Caki2 (cell line): ENCODE measurements at regions not wholly inside any gene's neighbourhood (a gene's known extent, or its start where the extent isn't known, plus 50 kb on each side); places are given as distances from the start of the nearest gene placed in this dataset.

Source experiments
- DNase-seq: peaks from one replicate; pipeline ENCODE4 v3.0.0-alpha.2; 2015; ENCODE audit warnings: low read depth
- in situ Hi-C: cut with HindIII; loops from 2 replicates; pipeline ENCODE4 v1.10.0; 2016; ENCODE audit warnings: low sequenced_read_pairs, low pct_unique_long_range_greater_than_20kb, mixed read lengths

DNA sequence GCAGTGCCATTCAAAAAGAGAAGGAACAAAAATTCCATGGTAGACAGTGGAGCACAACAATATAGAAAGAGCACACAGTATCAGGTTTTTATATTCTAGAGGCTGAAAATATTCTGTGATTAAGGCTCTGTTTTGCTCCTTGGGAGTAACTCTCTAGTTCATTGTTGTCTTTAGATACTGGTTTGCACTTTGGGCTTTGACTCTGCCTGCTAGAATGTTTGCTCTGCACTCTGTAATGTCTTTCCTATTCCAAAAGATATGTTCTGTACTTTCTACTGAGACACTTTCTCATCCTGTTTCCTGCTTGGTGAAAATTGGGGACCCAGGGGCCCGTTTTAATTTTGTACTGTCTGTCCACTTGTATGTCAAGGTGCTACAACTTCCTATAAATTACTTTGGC, 564.7 kb downstream of the BMP2 start:
- in situ Hi-C loops: no loop called here
- DNase-seq: no peak

DNA sequence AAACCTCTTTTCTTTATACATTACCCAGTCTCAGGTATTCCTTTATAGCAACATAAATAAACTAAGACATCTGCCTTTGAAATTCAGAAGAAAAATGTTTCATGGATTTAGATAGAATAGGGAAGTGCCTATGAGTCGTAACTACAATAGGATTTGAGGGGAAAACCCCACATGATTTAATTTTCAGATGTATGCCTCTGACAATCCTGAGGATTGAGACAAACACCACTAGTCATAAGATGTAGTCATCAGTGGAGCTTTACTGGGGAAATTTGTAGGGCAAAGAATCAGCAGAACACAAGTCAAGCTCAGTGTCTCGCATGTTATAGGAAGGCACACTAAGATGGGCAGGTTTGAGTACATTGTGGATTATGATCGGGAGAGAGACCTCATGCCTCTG, 566.4 kb downstream of the BMP2 start:
- in situ Hi-C loops: no loop called here
- no peak for DNase-seq

DNA sequence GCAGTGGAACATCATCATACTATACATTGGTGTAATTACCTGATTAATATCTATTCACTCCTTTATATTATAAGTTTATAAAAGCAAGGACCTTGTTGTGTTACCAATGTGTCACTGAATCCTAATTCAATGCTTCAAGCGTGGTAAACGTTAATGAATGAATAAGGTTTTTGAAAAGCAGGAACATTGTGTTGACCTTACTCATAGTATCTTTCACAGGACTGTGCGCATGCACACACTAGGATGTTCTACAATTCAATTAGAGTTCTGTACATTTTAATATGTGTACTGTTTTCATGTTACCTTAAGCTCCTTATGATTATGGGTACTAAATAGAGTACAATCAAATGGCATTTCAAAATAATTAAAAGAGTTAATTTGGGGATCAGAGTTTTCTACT, 578.5 kb downstream of the BMP2 start:
- in situ Hi-C loops: no loop called here
- DNase-seq: no peak

DNA sequence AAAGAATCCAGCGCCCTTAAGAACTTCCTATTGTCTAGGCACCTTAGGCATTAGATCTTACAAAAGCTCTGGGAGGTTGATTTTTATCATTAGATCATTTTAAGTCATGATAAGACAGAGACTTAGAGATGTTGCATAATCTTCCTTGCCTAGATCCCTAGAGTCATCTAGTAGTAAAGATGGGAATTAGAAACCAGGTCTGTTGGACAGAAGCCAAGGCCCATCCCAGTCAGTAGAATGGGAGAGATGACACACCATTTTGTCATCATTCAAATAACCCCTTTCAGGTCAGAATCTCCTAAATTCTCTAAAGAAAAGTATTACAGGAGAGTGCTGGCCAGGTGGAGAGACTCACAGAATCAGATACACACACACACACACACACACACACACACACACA, 579.1 kb downstream of the BMP2 start:
- DNase-seq: no peak
- in situ Hi-C loops: no loop called here

DNA sequence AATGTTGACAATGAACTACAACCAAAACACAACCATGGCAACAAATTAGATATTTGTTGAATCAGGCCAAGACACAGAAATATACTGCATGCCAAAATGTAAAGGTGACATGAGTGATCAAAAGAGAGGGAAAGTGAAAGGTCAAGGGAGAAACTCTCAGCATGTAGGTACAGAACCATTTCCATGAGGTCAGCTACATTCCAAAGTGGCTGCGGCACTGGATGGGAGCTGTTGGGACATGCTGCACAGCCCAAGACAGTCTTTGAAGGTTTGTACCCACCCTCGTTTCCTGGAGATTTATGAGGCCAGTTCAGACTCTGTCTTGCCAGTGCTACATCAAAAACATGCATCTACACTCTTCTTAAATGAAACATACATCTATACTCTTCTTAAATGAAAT, 579.9 kb downstream of the BMP2 start:
- in situ Hi-C loops: no loop called here
- no peak for DNase-seq

DNA sequence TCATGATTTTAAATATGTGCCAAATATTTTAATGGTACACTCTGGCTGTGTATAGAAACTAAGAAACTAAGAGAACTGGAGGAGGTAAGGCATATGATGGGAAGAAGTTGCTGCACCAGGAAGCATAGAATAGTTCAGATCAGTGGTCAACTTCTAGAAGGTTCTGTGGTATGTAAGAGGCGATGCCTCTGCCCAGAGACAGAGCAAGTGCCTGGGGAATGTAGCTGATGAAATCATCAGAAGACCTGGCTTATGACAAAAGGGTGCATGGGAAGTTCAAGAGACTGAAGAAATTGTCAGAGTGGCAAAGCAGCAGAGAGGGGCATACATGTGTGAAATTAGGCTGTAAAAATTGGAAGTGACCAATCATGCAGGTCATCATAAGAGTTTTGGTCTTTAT, 580.8 kb downstream of the BMP2 start:
- no peak for DNase-seq
- in situ Hi-C loops: no loop called here

DNA sequence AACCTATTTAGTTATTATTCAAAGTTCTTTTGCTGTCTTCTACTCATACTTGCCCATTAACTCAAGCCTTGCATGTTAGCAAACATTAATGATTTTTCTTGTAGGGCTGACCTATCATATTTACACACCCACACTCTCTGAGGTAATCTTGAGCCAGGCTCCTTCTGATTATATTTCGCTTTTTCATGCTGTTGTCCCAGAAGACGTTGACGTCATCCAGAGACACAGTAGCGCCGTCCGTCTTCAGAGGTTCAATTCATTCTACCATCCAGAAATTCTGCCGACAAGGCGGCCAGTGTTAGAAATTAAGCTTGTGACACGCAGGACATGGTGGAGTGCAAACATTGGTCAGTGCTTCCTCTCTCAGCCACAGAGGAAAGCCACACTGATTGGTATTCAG, 584.7 kb downstream of the BMP2 start:
- in situ Hi-C loops: no loop called here
- no peak for DNase-seq

DNA sequence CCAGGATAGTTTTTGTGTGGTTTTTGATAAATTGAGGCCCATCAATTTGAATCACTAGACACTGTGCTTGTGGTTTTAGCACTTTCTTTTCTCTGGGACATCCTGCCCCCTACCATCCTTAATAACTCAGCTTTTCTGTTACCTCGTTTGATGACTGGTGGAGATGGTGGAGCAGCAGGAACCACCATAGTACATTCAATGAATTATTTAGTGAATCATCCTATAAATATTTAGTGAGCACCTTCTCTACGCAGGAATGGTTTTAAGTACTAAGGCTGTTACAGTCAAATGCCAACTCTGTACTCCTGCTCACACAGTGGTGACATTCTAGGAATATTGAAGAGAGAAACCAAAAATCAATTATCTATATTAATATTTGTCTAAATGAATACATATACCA, 585.2 kb downstream of the HAO1 start:
- no peak for DNase-seq

DNA sequence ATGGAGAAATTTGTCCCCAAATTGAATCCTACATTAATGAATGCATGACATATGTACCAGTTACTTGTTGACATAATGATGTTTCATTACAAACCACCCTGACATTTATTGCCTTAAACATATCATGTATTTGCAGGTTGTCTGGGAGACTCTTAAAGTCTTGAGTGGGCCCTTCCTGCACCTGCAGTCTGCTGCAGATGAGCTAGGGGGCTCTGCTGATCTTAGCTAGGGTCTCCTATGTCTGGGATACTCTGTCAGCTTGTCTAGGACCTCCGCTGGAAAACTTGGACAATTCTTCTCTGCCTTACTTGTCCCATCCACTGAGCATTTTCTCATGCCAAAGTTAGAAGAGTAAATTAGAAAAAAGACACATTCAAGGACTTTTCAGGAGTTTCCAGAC, 581.6 kb downstream of the HAO1 start:
- DNase-seq: no peak
- in situ Hi-C loops: no loop called here

More for the DNA sequence above, 585.2 kb downstream of the HAO1 start:
- in situ Hi-C loops: no loop called here

DNA sequence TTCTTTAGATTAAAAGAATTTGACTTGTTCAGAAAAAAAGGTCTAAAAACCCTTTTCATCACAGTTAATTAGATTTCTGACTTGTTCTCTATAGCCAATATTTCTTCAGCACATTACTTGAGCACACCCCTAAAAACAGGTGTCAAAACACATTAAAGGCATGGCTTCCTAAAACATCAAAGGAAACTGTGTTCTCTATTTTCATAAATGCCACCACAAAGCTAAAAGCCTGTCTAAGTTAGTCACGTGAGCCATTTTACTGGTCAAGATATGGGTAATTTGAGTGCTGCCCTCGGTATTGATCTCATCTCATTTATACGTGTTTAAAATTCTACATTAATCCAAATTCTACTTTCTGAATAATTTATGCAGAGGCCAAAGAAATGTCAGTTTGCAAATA, 580.5 kb downstream of the HAO1 start:
- DNase-seq: no peak
- in situ Hi-C loops: no loop called here

DNA sequence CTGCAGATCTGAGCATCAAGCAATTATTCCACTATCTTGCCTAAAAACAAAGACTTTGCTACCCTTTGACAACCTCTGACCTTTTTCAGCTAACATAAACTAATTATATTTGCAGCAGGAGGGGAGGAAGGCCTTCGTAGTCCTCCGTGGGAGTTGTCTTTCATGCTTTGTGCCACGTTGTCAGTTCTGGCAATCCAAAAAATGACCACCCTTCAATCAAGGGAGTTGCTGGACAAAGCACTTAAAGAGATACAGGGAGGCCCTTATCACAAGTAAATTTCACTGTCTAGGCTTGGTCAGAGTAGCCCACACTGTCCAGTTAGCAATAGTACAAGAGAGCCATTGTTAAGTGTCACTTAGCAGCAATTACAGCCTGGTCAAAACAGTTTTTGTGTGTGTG, 578.9 kb downstream of the HAO1 start:
- in situ Hi-C loops: no loop called here
- DNase-seq: no peak

DNA sequence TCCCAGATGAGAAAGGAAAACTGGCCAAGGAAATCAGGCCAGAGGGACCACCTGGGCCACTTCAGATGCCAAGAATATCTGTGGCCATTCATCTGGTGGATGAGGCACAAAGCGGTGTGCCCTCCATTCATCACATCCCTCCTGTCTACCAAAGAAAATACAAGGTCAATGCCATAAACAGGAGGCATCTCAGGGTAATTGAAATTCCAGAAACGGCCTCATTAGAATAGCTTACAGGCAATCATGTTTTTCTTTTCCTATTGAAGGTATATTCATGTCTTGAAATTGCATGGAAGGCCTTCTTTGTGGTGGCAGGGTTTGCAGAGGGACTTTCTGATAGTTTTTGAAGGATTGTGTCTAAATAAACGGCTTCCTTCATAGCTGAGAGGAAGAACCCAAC, 578.3 kb downstream of the HAO1 start:
- in situ Hi-C loops: no loop called here
- DNase-seq: no peak

DNA sequence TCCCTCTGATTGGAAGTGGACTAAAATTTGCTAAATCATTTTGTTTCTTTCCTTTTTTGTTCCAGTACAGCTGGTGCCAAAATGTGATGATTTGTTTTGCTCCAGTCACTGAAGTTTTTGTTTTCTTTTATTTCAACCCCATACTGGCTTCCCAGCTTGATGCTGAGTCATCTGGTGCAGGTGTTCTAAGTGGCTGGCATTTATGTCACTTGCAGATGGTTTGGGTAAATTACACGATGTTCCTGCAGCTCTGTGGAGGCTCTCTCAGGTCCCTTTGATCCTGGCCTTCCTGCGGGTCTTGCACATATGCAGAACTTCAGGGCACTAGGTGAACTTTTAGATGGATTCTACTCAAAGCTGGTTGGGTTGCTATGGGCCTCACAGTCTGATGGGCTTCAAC, 577.7 kb downstream of the HAO1 start:
- in situ Hi-C loops: no loop called here

DNA sequence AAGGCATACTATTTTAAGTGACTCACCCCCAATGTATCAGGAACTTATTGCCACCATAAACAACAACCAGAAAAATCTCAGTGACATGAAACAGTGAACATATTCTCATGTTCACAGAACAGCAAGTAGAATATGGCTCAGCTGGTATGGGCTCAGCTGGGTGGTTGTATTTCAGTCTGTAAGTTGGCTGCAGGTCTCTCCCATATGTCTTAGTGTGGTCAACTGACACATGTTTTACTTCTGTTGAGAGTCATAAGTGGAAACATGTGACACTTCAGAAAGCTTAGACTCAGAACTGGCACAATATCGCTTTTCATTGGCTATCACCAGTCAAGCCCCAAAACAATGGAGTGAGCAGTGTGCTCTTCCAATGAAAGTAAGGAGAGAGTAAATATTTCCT, 574.1 kb downstream of the HAO1 start:
- no peak for DNase-seq
- in situ Hi-C loops: no loop called here

More for the DNA sequence above, 577.7 kb downstream of the HAO1 start:
- no peak for DNase-seq

DNA sequence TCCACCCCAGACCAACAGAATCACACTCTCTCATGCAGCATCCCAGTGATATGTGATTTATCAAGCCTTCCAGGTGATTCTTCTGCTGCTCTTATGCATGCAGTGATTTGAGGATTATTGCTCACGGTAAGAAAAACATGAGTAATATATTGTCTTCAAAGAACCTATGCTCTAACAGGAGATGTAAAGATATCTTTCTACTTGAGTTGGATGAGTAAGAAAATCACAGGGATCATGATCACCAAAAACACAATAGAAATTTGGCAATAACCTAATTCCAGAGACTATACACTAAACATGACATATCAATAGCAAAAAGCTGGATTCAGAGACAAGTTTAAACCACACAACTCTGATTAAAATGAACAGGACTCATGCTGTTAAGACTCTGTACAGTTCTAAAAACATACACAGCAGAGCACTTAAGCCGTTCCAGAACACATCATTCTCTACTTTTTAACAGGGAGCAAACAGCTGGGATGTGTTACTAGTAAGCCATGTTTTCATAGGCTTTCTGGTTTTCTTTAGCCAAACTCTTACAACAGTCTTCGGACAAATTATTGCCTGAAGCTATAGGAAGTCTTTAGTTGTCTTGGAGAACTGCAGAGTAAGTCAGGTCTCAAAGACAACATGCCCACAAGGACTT, 568.6 kb downstream of the HAO1 start:
- DNase-seq: no peak
- in situ Hi-C loops: no loop called here

DNA sequence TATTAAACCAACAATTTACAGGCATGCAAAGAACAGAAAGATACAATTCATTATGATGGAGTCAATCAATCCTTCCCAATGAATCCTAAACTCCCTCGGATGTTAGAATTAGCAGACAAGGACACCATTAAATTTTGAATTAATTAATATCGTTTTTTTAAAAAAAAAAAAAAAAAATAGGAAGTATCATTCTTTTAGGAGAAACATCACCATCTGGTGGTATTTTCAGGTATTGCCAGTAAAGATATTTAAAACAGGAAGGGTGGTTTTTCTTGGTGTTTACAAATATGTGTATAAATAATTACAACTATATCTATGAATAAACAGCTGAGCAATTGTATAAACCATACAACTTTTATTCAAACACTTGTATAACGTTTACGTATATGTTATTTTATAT, 564.4 kb downstream of the HAO1 start:
- DNase-seq: peak; percentile 6
- in situ Hi-C loops: no loop called here

DNA sequence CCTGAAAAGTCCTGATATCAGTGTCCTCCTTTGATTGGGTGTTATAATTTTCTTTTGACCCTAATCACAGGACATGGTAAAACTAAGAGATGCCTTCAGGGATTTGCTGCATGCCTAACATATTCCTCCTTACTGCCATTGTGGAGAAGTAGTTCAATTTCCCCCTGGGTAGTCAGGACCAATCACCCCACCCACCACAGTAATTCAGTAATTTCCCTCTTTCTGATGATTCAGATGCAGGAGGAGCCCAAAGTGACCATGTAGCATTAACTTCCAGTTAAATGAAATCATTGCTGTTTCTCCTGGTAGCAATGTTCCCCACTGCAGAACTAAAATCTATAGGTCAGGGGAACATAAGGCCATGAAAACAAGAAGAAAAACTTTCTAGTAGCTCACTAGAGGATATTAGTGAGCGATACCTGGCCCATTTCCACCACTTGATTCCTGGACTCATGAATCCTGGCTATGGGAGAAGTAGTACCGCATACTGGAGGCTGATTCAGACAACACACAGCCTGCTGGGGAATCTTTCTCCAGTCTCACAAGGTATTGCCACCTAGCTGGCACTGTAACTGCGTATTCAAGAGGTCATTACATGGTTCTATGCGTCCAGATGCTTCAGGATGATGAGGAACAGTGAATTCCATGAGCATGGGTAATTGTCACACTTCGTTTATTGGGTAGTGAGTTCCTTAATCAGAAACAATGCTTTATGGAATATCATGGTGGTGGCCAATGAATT, 561.2 kb downstream of the HAO1 start:
- in situ Hi-C loops: no loop called here
- no peak for DNase-seq

DNA sequence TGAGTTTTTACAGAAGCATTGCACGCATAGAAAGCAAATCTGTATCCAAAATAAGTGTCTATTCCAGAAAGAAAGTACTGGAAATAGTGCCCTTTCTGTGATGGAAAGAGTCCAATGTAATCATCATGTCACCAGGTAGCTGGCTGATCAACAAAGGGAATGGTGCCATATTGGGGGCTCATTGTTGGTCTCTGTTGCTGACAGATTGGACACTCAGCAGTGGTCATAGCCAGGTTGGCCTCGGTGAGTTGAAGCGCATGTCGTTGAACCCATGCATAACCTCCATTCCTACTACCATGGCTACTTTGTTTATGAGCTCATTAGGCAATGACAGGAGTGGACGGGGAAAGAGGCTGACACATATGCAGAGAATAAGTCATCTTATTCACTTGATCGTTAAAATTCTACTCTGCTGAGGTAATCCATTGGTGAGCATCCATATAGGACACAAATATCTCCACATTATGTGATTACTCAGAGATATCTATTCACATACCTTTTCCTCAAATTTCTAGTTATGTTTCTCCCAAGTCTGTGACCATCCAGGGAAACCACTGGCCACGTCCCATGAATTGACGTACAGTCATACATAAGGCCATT, 560.5 kb downstream of the HAO1 start:
- in situ Hi-C loops: no loop called here
- no peak for DNase-seq

DNA sequence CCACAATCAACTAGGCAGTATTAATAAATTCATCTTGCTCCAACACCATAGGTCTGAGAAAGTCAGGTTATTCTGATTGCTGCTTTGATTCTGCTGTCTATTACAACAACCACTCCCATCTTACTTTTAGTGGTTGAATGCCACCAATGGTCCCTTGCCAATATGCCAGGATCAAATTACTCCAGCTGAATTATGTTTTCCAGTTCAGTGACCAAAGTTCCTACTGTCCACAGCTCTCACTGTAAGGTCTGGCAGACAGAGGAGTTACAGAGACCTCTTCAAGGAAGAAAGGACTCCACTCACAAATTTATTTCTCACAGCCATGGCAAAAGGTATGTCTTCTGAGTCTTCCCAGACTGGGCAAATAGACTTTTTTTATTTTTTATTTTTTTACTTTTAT, 557.0 kb downstream of the HAO1 start:
- peak; percentile 8 for DNase-seq
- in situ Hi-C loops: no loop called here
